ENCODE measurements at regions not wholly inside any gene's neighbourhood (a gene's known extent, or its start where the extent isn't known, plus 50 kb on each side); places are given as distances from the start of the nearest gene placed in this dataset.

DNA sequence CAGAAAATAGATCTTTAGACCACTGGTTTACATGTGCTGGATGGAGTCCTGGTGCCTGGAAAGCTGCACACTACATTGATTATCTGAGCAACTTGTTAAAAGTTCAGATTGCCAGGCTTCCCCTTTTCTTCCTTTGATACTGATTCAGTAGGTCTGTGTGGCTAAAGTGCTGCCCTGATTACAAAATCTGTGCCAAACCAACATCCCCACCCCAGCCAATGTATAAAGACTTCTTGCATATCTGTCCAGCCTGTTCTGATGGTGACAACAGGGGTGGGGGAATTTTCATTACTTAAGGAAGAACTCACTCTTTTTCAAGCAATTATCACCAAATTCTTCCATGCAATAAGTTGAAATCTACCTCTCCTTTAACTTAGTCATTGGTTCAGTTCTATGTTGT lies 135.5 kb downstream of the TNFSF18 start:
- TF ChIP-seq POLR2A (IDR thresholded peaks at IDR 0.05): no peak
- TF ChIP-seq, protein P1, sequence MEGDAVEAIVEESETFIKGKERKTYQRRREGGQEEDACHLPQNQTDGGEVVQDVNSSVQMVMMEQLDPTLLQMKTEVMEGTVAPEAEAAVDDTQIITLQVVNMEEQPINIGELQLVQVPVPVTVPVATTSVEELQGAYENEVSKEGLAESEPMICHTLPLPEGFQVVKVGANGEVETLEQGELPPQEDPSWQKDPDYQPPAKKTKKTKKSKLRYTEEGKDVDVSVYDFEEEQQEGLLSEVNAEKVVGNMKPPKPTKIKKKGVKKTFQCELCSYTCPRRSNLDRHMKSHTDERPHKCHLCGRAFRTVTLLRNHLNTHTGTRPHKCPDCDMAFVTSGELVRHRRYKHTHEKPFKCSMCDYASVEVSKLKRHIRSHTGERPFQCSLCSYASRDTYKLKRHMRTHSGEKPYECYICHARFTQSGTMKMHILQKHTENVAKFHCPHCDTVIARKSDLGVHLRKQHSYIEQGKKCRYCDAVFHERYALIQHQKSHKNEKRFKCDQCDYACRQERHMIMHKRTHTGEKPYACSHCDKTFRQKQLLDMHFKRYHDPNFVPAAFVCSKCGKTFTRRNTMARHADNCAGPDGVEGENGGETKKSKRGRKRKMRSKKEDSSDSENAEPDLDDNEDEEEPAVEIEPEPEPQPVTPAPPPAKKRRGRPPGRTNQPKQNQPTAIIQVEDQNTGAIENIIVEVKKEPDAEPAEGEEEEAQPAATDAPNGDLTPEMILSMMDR (IDR thresholded peaks at IDR 0.05): no peak
- no peak for TF ChIP-seq EP300 (IDR thresholded peaks at IDR 0.05)

All from stomach (tissue), 4 donors.